Activated CD4-positive, alpha-beta T cell treated with anti-CD3 and anti-CD28 coated beads, Interleukin-2, Interleukin-4, amounts not matched to agents 100 ng/mL and 50 ng/mL, durations not matched to agents 16 hours and 8 hours (primary cell): ENCODE measurements at regions not wholly inside any gene's neighbourhood (a gene's known extent, or its start where the extent isn't known, plus 50 kb on each side); places are given as distances from the start of the nearest gene placed in this dataset.

ENCODE experiments used
- DNase-seq: peaks from one replicate; pipeline ENCODE4 v3.0.0-alpha.2; 2020; ENCODE audit warnings: low spot score

- no peak for DNase-seq
Observed at GRCh38 chr21:19844334-19844733, 1153.9 kb upstream of the NCAM2 start.

- DNase-seq = no peak
Observed at GRCh38 chr21:19850157-19850556, 1148.1 kb upstream of the NCAM2 start.

- no peak for DNase-seq
Observed at GRCh38 chr21:19853061-19853460, 1145.1 kb upstream of the NCAM2 start.

GRCh38 chr21:19853709-19854575 is 1144.3 kb upstream of the NCAM2 start:
- no peak for DNase-seq

- DNase-seq = no peak
Observed at GRCh38 chr21:19855522-19855921, 1142.7 kb upstream of the NCAM2 start.

- no peak for DNase-seq
Observed at GRCh38 chr21:19864476-19864875, 1133.7 kb upstream of the NCAM2 start.

- DNase-seq = no peak
Observed at GRCh38 chr21:19870682-19871081, 1127.5 kb upstream of the NCAM2 start.

GRCh38 chr21:19874521-19874920 is 1123.7 kb upstream of the NCAM2 start:
- DNase-seq = no peak

- DNase-seq = no peak
Observed at GRCh38 chr21:19878133-19878532, 1120.1 kb upstream of the NCAM2 start.

GRCh38 chr21:19899645-19900044 is 1098.6 kb upstream of the NCAM2 start:
- DNase-seq = no peak

- DNase-seq = no peak
Observed at GRCh38 chr21:19900149-19900548, 1098.1 kb upstream of the NCAM2 start.

- no peak for DNase-seq
Observed at GRCh38 chr21:19908390-19908789, 1089.8 kb upstream of the NCAM2 start.

- DNase-seq = no peak
Observed at GRCh38 chr21:19914028-19914427, 1084.2 kb upstream of the NCAM2 start.

- DNase-seq = no peak
Observed at GRCh38 chr21:19921211-19921610, 1077.0 kb upstream of the NCAM2 start.

GRCh38 chr21:19922122-19922521 is 1076.1 kb upstream of the NCAM2 start:
- no peak for DNase-seq

GRCh38 chr21:19935467-19935866 is 1062.7 kb upstream of the NCAM2 start:
- DNase-seq = no peak

GRCh38 chr21:19937619-19938018 is 1060.6 kb upstream of the NCAM2 start:
- no peak for DNase-seq

- no peak for DNase-seq
Observed at GRCh38 chr21:19941626-19942025, 1056.6 kb upstream of the NCAM2 start.

GRCh38 chr21:19950347-19950746 is 1047.9 kb upstream of the NCAM2 start:
- DNase-seq = no peak

GRCh38 chr21:19969156-19969555 is 1029.1 kb upstream of the NCAM2 start:
- no peak for DNase-seq

- no peak for DNase-seq
Observed at GRCh38 chr21:19981938-19982337, 1016.3 kb upstream of the NCAM2 start.

- no peak for DNase-seq
Observed at GRCh38 chr21:19986396-19986795, 1011.8 kb upstream of the NCAM2 start.

- DNase-seq = no peak
Observed at GRCh38 chr21:19987671-19988070, 1010.5 kb upstream of the NCAM2 start.

- DNase-seq = no peak
Observed at GRCh38 chr21:19992540-19992939, 1005.7 kb upstream of the NCAM2 start.
